ENCODE measurements at regions not wholly inside any gene's neighbourhood (a gene's known extent, or its start where the extent isn't known, plus 50 kb on each side); places are given as distances from the start of the nearest gene placed in this dataset.

DNA sequence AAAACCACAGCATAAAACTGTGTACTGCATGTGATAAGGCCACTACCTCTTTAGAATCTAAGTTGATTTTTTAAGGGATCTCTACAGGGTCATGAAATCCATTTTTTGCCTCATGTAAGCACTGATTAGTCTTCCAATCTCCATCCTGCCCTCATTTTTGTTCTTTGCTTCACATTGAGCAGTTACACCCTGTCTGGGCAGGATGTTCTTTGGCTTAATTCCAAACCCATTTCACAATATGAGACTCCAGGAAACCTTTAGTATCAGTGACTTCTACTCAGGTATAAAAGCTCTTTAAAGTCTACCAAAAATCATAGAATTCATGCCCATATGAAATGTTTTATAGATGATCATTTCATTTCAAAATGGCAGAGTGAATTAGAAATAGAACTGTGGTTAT is 592.6 kb downstream of the TBC1D4 start:
- Histone ChIP-seq H3K4me2 (ENCODE audit: control insufficient read depth, insufficient read depth) (no peak overlapping the region), H3K27me3 (replicated peaks in 1 of 2; ENCODE audit: control insufficient read depth in 2 of 2, insufficient read depth in 2 of 2, low read length in 1 of 2) (no peaks in the 10 kb centered on the region), H3K36me3 (ENCODE audit: control insufficient read depth in 2 of 2, insufficient read depth in 2 of 2, low read length in 1 of 2) (no peaks in the 10 kb centered on the region), H3K4me3 (no peak overlapping the region), H3K9me3 (replicated peaks; ENCODE audit: control insufficient read depth, insufficient read depth, low read length) (no peaks in the 10 kb centered on the region), H3K9ac (ENCODE audit: control insufficient read depth, insufficient read depth, low read length) (no peak overlapping the region), H3K4me1 (ENCODE audit: control insufficient read depth, insufficient read depth, low read length) (no peaks in the 10 kb centered on the region), H3K27ac (ENCODE audit: control insufficient read depth, insufficient read depth) (no peak overlapping the region), H3K79me2 (ENCODE audit: control insufficient read depth, insufficient read depth, low read length) (no peaks in the 10 kb centered on the region), H4K20me1 (ENCODE audit: control insufficient read depth, insufficient read depth) (no peaks in the 10 kb centered on the region), H2AFZ (ENCODE audit: control insufficient read depth, low read depth, low read length) (no peak overlapping the region)
- no peak for DNase-seq (ENCODE audit: low read depth, low spot score)
- RAD21 ChIA-PET (ENCODE audit: unreplicated experiment): no interaction called here
- in situ Hi-C loops (cut with MboI): no loop called here
- ATAC-seq: no peak
- CTCF ChIA-PET: no interaction called here
- no TSS peak for BruUV-seq (replicated peaks)
- POLR2A ChIA-PET: interaction anchor here (0.5 kb wide), 1 partner anchor 80 kb away, joined by 3 read pairs; no protein-coding TSS in a partner anchor
- SMC1A ChIA-PET (ENCODE audit: uncharacterized antibody, unreplicated experiment): no interaction called here
- no peak for TF ChIP-seq RAD51 (IDR thresholded peaks at IDR 0.05)
- TF ChIP-seq, protein P1, sequence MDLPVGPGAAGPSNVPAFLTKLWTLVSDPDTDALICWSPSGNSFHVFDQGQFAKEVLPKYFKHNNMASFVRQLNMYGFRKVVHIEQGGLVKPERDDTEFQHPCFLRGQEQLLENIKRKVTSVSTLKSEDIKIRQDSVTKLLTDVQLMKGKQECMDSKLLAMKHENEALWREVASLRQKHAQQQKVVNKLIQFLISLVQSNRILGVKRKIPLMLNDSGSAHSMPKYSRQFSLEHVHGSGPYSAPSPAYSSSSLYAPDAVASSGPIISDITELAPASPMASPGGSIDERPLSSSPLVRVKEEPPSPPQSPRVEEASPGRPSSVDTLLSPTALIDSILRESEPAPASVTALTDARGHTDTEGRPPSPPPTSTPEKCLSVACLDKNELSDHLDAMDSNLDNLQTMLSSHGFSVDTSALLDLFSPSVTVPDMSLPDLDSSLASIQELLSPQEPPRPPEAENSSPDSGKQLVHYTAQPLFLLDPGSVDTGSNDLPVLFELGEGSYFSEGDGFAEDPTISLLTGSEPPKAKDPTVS (IDR thresholded peaks at IDR 0.05; ENCODE audit: low read depth, low read length): no peak
- TF ChIP-seq MTA2 (IDR thresholded peaks at IDR 0.05; ENCODE audit: low read depth): no peak
- TF ChIP-seq, protein P2, sequence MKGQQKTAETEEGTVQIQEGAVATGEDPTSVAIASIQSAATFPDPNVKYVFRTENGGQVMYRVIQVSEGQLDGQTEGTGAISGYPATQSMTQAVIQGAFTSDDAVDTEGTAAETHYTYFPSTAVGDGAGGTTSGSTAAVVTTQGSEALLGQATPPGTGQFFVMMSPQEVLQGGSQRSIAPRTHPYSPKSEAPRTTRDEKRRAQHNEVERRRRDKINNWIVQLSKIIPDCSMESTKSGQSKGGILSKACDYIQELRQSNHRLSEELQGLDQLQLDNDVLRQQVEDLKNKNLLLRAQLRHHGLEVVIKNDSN (IDR thresholded peaks at IDR 0.05; ENCODE audit: borderline replicate concordance, extremely low read length, insufficient read depth, low read depth, low read length): no peak
- no peak for TF ChIP-seq RFX5 (IDR thresholded peaks at IDR 0.05; ENCODE audit: low read depth, low read length)
- no peak for TF ChIP-seq BRCA1 (IDR thresholded peaks at IDR 0.05; ENCODE audit: low read depth, low read length)
- TF ChIP-seq ETV6 (conservative IDR thresholded peaks at IDR 0.05 in 1 of 2, IDR thresholded peaks at IDR 0.05 in 1 of 2; ENCODE audit: borderline replicate concordance in 1 of 2, low read depth in 1 of 2): no peak
- TF ChIP-seq ASH2L (IDR thresholded peaks at IDR 0.05; ENCODE audit: borderline replicate concordance, low read depth): no peak
- no peak for TF ChIP-seq TCF3 (IDR thresholded peaks at IDR 0.05; ENCODE audit: borderline replicate concordance, insufficient read depth, low read depth, low read length)
- no peak for TF ChIP-seq HCFC1 (IDR thresholded peaks at IDR 0.05; ENCODE audit: low read length)
- TF ChIP-seq BMI1 (IDR thresholded peaks at IDR 0.05; ENCODE audit: borderline replicate concordance): no peak
- TF ChIP-seq POLR2AphosphoS5 (IDR thresholded peaks at IDR 0.05; ENCODE audit: low read length): no peak
- FAIRE-seq: no peak
- intact Hi-C loops (cut with micrococcal nuclease; ENCODE audit: unreplicated experiment): no loop called here
